GM18909 (cell line): ENCODE measurements at regions not wholly inside any gene's neighbourhood (a gene's known extent, or its start where the extent isn't known, plus 50 kb on each side); places are given as distances from the start of the nearest gene placed in this dataset.

ENCODE experiments used
- ATAC-seq: cut with Tn5 transposase; IDR thresholded peaks from one replicate; pipeline ENCODE4 v1.9.1; 2021; ENCODE audit warnings: mild to moderate bottlenecking; ENCODE audit not compliant: unreplicated experiment, poor library complexity

GRCh38 chr15:93271871-93272270 is 182.9 kb upstream of the RGMA start:
- ATAC-seq = no peak

- no peak for ATAC-seq
Observed at GRCh38 chr15:93270937-93271467, 182.0 kb upstream of the RGMA start.

GRCh38 chr15:93268066-93268465 is 179.1 kb upstream of the RGMA start:
- ATAC-seq = no peak

GRCh38 chr15:93266291-93266690 is 177.3 kb upstream of the RGMA start:
- no peak for ATAC-seq

- ATAC-seq = no peak
Observed at GRCh38 chr15:93265111-93265556, 176.1 kb upstream of the RGMA start.

- ATAC-seq = no peak
Observed at GRCh38 chr15:93261845-93262244, 172.8 kb upstream of the RGMA start.

GRCh38 chr15:93257920-93258319 is 168.9 kb upstream of the RGMA start:
- ATAC-seq = no peak

- no peak for ATAC-seq
Observed at GRCh38 chr15:93253681-93254080, 164.7 kb upstream of the RGMA start.

- no peak for ATAC-seq
Observed at GRCh38 chr15:93252780-93253179, 163.8 kb upstream of the RGMA start.

- ATAC-seq = no peak
Observed at GRCh38 chr15:93250950-93251349, 161.9 kb upstream of the RGMA start.

GRCh38 chr15:93250209-93250608 is 161.2 kb upstream of the RGMA start:
- no peak for ATAC-seq

GRCh38 chr15:93249623-93250022 is 160.6 kb upstream of the RGMA start:
- ATAC-seq = no peak

GRCh38 chr15:93247466-93248121 is 158.6 kb upstream of the RGMA start:
- ATAC-seq = no peak

- no peak for ATAC-seq
Observed at GRCh38 chr15:93246266-93247242, 157.5 kb upstream of the RGMA start.

GRCh38 chr15:93245661-93246042 is 156.6 kb upstream of the RGMA start:
- ATAC-seq = no peak

GRCh38 chr15:93244696-93245660 is 156.0 kb upstream of the RGMA start:
- ATAC-seq = no peak

GRCh38 chr15:93243573-93243972 is 154.6 kb upstream of the RGMA start:
- ATAC-seq = no peak

GRCh38 chr15:93241696-93242585 is 152.9 kb upstream of the RGMA start:
- ATAC-seq = no peak

- ATAC-seq = no peak
Observed at GRCh38 chr15:93239993-93240392, 151.0 kb upstream of the RGMA start.
